Activated CD4-positive, alpha-beta T cell treated with anti-CD3 and anti-CD28 coated beads for 4 hours (primary cell): ENCODE measurements at regions not wholly inside any gene's neighbourhood (a gene's known extent, or its start where the extent isn't known, plus 50 kb on each side); places are given as distances from the start of the nearest gene placed in this dataset.

Experiments used
- DNase-seq, 2 donors: peaks; one replicate each; pipeline ENCODE4 v3.0.0-alpha.2; 2020

- no peak for DNase-seq
Observed at GRCh38 chr11:70631624-70632047, 233.3 kb downstream of the CTTN start.

- no peak for DNase-seq
Observed at GRCh38 chr11:70633610-70634009, 235.3 kb downstream of the CTTN start.

- DNase-seq: no peak
Observed at GRCh38 chr11:70636659-70637058, 238.3 kb downstream of the CTTN start.

- no peak for DNase-seq
Observed at GRCh38 chr11:70637186-70637800, 239.0 kb downstream of the CTTN start.

GRCh38 chr11:70637949-70638583 lies 239.7 kb downstream of the CTTN start:
- no peak for DNase-seq

DNA sequence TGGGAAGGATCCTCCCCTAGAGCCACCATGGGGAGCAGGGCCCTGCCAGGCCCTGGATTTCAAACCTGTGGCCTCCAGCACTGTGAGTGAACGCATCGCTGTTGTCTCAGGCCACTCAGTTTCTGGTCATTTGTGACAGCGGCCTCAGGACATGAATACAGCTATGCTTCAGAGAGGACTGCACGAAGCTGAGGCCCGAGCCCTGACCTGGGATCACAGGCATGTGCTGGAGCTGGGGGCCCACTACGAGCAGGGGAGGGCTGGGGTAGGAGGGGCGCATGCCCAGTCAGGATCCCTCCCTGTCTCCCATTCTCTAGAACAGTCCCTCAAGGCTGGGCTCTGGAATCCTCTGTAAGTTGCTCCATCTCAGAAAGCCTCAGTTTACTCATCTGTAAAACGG lies 242.1 kb downstream of the CTTN start:
- no peak for DNase-seq

- DNase-seq: no peak
Observed at GRCh38 chr11:70641369-70641768, 243.0 kb downstream of the CTTN start.

DNA sequence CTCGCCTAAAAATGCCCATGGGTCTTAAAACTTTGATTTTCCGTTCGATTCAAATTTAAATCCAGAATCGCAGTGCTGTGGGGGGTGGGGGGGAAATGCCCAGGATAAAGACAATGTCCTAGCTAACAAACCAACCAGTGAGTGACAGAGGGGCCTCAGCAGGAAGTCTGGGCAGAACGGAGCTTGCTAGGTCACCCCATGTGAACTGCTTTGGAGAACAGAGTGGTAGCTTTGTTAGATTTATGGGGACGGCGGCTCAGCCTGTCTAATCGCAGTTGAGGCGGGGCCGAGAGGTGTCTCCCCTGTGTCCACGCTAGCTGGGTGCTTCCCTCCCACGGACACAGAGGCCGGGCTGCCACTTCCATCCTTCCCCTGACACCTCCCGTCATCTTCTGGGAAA lies 243.9 kb downstream of the CTTN start:
- DNase-seq: no peak

DNA sequence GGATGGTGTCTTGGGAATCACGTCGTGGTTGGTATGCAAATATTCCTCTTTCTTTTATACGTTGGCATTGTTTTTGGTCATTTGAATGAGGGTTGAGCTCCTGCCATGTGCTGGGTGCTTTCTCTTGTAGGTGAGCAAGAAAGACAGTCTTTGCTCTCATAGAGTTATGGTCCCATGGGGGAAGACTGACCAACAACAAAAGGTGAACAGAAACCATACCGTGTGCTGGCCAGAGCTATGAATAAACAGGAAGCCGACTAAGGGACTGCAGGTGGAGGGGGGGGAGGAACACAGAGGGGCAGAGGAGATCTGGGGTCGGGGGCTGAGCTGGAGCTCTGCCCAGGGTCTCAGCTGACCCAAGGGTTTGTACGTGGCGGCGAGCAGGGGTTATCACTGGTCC lies 245.3 kb downstream of the CTTN start:
- no peak for DNase-seq

DNA sequence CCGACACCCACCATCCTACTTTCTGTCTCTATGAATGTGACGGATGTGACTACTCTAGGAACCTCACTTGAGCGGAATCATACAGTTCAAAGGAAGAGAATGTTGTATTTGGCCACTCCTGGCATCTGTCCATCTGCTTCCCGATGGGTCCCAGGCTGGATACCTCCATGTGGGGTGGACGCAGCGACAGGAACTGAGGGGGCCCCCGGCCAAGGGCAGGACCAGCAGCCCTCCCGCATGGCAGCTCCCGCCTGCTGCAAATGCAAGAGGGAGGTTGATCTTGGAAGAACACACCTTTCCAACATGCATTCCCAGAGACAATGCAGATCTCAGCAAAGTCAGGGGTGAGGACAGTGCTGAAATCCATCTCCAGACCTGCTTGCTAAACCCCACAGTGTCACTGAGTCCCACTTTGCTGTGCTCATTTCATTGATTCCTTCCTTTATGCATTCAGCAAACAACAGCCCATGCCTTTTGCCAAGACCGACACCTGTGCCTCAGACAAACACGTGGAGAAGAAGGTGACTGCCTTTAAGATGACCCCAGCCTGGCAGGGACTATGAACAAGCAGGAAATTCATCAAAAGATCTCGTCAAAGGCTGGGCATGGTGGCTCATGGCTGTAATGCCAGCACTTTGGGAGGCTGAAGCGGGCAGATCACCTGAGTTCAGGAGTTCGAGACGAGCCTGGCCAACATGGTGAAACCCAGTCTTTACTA lies 246.2 kb downstream of the CTTN start:
- no peak for DNase-seq

- no peak for DNase-seq
Observed at GRCh38 chr11:70645537-70645936, 247.2 kb downstream of the CTTN start.

GRCh38 chr11:70646272-70647049 lies 248.1 kb downstream of the CTTN start:
- no peak for DNase-seq

- no peak for DNase-seq
Observed at GRCh38 chr11:70647188-70648166, 249.1 kb downstream of the CTTN start.

- no peak for DNase-seq
Observed at GRCh38 chr11:70650075-70650909, 252.0 kb downstream of the CTTN start.

DNA sequence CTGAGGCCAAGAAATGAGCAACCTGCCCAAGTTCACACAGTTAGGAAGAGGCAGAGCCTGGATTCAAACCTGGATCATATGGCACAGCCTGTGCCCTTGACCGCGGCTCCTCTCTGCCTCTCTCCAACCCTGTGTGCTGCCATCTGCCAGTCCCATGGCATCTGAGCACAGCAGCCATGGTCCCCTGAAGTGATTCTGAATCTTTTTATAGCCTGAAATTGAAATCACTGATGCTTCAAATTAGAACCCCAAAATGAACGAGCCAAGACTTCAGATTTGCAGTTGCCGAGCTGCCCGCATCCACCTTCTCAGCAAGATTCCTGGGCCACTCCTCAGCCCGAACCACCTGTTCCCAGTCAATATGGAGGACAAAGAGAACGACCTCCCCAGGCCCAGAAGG lies 252.7 kb downstream of the CTTN start:
- DNase-seq: no peak

GRCh38 chr11:70654016-70654415 lies 255.7 kb downstream of the CTTN start:
- no peak for DNase-seq

DNA sequence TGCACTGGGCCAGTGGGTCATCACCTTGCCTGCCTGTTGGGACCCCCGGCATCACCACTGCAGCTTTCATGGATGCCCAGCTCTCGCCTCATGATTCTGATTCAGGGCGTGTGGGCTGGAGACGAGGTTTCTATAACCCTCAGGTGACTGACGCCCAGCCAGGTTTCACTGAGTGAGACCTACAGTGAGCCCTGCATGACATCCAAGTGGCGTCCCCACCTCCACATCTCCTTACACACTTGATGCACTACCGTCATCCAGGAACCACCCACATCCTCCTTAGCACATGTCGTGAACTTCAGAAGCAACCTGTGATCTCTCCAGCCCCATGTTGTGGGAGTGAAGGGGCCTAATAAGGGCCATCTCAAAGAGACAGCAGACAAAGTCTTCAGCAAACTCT lies 257.5 kb downstream of the CTTN start:
- DNase-seq: no peak

DNA sequence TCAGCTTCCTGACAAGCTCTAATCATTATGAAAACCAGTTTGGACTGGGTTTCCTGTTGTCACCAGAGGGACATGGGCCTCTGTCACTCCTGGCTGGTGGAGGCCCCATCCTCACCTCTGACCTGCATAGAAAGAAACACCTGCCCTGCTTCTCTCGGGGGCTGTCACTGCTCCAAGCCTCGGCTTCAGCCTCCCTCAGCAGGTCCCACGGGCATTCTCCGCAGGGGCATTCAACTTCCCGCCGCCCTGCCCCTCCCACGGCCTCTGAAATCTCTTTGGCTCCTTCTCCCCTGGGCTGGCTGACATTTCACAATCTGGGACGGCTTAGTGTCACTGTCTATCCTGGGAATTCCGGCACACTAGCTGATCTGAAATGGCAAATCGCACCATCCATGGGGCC lies 257.9 kb downstream of the CTTN start:
- no peak for DNase-seq

- no peak for DNase-seq
Observed at GRCh38 chr11:70660059-70660888, 261.9 kb downstream of the CTTN start.

DNA sequence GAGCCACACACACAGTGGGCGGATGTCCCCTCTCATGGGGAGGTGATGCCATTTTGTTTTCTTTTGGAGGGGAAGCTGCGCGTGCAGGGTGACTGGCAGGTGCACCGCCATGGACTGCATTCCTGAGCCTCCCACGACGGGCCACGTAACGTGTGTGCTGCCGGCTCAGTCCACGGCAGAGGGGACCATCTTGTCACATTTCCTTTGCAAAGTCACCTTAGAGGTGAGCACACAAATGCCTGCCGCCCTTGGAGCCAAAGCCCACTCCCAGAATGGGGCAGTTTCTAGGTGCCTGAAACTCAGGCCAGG lies 262.5 kb downstream of the CTTN start:
- DNase-seq: no peak
